PC-9 (cell line): ENCODE measurements at regions not wholly inside any gene's neighbourhood (a gene's known extent, or its start where the extent isn't known, plus 50 kb on each side); places are given as distances from the start of the nearest gene placed in this dataset.

Source experiments
- EZH2 ChIP-seq: fragments of 200-600 bp; sonication (generic); IDR thresholded peaks from 2 replicates; pipeline ENCODE4 v1.8.0; 2017; ENCODE audit warnings: antibody characterized with exemption, low read depth
- TF ChIP-seq, protein P1 (sequence below): fragments of 200-600 bp; sonication (generic); conservative IDR thresholded peaks from 2 replicates; pipeline ENCODE4 v1.6.1; 2017; ENCODE audit warnings: mixed run types, antibody characterized with exemption, mild to moderate bottlenecking, moderate library complexity

GRCh38 chr4:126890994-126891393 lies 741.8 kb upstream of the INTU start:
- TF ChIP-seq, protein P1, sequence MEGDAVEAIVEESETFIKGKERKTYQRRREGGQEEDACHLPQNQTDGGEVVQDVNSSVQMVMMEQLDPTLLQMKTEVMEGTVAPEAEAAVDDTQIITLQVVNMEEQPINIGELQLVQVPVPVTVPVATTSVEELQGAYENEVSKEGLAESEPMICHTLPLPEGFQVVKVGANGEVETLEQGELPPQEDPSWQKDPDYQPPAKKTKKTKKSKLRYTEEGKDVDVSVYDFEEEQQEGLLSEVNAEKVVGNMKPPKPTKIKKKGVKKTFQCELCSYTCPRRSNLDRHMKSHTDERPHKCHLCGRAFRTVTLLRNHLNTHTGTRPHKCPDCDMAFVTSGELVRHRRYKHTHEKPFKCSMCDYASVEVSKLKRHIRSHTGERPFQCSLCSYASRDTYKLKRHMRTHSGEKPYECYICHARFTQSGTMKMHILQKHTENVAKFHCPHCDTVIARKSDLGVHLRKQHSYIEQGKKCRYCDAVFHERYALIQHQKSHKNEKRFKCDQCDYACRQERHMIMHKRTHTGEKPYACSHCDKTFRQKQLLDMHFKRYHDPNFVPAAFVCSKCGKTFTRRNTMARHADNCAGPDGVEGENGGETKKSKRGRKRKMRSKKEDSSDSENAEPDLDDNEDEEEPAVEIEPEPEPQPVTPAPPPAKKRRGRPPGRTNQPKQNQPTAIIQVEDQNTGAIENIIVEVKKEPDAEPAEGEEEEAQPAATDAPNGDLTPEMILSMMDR: no peak
- no peak for TF ChIP-seq EZH2
